OCI-LY3 (cell line): ENCODE measurements at regions not wholly inside any gene's neighbourhood (a gene's known extent, or its start where the extent isn't known, plus 50 kb on each side); places are given as distances from the start of the nearest gene placed in this dataset.
"Not testable (repeated sequence)": the region's sequence is repeated elsewhere in the genome, so short reads cannot be mapped to it uniquely, and the experiment has no call there.

Experiments
- CTCF ChIP-seq: fragments of 200-600, 300-600 bp; sonication (generic); IDR thresholded peaks from 2 replicates; pipeline ENCODE4 v1.5.1; 2014; ENCODE audit warnings: antibody characterized with exemption, low read length, low read depth
- EZH2phosphoT487 ChIP-seq: fragments of 200-600 bp; shearing (Covaris generic); IDR thresholded peaks from 2 replicates; pipeline ENCODE4 v1.6.1; 2018; ENCODE audit warnings: antibody characterized with exemption, mixed run types, low read depth

GRCh38 chr6:14419224-14419623 lies 301.7 kb downstream of the CD83 start:
- TF ChIP-seq CTCF, EZH2phosphoT487: not testable (repeated sequence)
